DMS79 treated with DMSO at 0.1 percent for 48 hours (cell line): ENCODE measurements at regions not wholly inside any gene's neighbourhood (a gene's known extent, or its start where the extent isn't known, plus 50 kb on each side); places are given as distances from the start of the nearest gene placed in this dataset.
A peak's percentile ranks its signal among the peaks of the same experiment; 100 is the strongest.

Source experiments
- DNase-seq: peaks from one replicate; lab custom pipeline; 2025; lab: John Stamatoyannopoulos, UW

- no peak for DNase-seq
These were observed 136.6 kb upstream of the TNC start for GRCh38 chr9:115254287-115255180.

DNA sequence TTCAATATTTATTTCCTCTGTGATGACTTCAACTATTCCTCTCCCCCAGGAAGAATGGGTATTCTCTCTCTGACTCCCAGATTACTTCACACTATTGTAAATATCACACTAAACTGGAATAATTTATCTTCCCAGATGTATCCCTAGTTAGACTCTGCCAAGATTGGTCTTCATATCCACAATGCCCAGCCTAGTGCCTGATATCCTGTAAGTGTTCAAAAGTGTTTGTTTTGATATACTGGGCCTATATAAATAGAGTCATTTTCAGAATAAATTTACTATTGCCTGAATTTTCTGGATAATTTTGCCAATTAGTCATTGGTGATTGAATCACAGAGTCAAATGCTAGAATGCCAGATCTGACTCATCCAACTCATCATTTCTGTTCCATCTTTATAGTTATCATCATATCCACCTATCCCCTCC is 143.7 kb upstream of the TNC start:
- no peak for DNase-seq

DNA sequence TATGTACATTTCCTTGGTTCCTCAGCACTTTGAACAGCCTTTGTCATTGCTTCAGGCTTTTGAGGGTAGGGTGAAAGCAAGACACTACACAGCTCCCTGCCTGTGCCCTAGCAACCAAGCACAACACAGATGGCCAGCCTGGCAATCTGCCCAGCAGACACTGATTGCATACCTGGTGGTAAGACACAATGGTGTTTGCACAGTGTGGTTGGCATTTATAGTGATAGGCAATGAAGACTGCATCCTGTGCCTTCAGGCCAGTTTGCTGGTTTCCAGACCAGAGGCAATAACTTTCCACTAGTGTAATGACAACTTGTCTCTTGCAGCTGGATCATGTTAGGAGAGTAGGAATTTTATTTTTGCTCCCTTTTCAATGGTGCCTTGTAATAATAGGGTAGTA is 144.5 kb upstream of the TNC start:
- peak; percentile 86 for DNase-seq

DNA sequence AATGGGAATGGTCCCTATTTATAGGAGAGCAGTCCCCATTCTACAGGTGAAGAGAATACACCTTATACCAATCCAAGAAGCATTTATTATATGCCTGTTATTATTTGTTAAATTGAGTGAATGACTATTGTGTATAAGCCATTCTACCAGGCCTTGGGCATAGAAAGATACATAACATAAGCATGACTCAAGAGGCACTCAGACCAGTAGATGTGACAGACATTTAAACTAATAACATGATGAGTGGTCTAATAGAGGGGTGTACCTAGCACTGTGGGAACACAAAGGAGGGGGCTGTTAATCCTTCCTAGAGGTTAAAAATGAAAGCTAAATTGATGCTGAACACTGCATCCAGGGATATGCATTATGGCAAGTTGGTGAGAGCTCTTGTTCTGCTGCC is 145.0 kb upstream of the TNC start:
- DNase-seq, result peak; percentile 29

GRCh38 chr9:115263371-115264075 is 145.6 kb upstream of the TNC start:
- DNase-seq, result no peak

DNA sequence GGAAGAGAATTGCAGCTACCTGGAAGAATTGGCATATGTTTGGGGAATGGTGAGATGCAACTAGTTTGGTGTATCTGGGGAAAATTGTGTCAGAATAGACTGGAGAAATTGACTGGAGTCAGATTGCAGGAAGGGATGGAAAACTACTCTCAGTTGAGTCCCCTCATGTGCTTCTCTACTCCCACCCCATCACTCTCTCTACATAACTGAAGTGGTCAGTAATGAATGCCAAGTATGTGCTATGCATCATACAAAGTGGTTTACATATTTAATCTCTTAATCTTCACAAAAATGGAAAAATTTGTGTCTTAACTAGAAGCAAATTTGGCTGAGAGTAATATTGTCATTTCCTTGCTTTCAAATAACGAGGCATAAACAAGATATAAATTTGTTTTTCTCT is 146.4 kb upstream of the TNC start:
- no peak for DNase-seq

DNA sequence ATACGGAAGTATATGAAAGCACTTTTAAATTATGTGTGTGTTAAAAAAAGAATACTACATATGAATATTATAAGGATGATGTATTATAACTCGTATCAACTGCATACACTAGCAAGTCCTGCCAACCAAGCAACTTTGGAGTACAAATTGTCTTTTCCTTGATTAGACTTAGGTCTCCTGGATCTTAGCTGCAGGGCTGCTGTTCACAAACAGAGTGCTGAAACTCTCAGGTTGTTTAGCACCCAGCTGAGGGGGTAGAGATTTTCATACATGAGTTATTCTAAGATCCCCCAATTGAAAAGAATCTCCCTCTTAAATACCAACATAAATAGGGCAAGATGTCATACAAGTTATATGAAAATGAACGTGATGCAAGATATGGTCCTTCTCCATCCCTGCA is 149.8 kb upstream of the TNC start:
- DNase-seq, result no peak

GRCh38 chr9:115275753-115276152 is 157.8 kb upstream of the TNC start:
- DNase-seq, result no peak

DNA sequence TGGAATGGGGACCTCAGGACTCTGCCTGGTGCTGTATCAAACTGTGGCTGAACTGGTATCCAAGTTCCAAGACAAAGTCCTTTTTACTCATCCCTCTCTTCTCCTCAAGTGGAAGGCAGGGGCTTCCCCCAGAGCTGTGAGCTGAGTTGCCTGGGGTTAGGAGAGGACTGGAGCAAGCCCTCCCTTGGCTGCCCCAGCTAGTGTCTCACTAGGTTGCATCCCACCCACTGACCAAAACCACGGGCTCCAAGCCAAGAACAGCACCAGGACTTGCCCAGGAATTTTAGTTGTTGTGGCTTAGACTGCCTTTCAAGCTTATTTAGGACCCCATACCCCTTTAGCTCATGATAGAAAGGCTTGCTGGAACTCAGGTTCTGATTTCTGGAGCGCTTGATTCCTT is 158.7 kb upstream of the TNC start:
- DNase-seq, result no peak

DNA sequence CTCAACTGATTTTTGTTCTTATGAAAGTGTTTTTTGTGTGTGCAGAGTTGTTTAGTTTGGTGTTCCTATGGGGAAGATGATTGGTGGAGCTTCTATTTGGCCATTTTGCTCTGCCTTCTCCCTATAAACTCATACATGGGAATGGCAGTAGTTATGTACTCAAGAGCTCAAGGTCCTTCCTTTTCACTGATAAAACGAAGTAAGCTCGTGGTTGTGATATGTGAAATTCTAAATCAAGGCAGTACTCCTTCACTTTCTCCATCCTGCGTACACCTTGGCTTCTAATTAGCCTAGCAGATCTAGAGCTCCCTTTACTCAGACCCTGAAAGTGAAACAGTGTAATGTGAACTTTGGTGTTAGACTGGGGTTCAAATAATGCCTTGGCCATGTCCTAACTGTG is 159.3 kb upstream of the TNC start:
- DNase-seq, result no peak

- no peak for DNase-seq
These were observed 160.5 kb upstream of the TNC start for GRCh38 chr9:115278326-115279035.

- no peak for DNase-seq
These were observed 165.4 kb upstream of the TNC start for GRCh38 chr9:115283395-115283794.

- no peak for DNase-seq
These were observed 167.9 kb upstream of the TNC start for GRCh38 chr9:115285836-115286235.

GRCh38 chr9:115286411-115286810 is 168.5 kb upstream of the TNC start:
- DNase-seq, result no peak

GRCh38 chr9:115289757-115290208 is 171.8 kb upstream of the TNC start:
- DNase-seq, result no peak

DNA sequence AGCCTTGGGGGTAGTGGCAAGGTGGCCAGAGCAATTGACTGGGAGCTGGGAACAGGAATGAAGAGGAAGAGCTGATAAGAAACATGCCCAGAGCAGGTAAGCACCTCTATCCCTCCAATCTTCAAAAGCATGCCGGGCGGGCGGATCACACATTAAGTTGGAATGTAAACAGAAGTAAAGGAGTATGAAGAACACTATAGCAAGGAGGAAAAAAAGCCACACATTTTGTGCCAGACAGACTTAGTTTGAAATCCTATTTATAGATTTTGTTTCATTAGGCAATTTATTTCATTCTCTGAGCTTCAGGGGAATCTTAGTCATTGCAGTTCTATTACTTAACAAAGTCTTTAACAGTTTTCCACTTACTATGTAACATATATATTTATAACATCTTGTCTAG is 173.9 kb upstream of the TNC start:
- DNase-seq, result no peak

DNA sequence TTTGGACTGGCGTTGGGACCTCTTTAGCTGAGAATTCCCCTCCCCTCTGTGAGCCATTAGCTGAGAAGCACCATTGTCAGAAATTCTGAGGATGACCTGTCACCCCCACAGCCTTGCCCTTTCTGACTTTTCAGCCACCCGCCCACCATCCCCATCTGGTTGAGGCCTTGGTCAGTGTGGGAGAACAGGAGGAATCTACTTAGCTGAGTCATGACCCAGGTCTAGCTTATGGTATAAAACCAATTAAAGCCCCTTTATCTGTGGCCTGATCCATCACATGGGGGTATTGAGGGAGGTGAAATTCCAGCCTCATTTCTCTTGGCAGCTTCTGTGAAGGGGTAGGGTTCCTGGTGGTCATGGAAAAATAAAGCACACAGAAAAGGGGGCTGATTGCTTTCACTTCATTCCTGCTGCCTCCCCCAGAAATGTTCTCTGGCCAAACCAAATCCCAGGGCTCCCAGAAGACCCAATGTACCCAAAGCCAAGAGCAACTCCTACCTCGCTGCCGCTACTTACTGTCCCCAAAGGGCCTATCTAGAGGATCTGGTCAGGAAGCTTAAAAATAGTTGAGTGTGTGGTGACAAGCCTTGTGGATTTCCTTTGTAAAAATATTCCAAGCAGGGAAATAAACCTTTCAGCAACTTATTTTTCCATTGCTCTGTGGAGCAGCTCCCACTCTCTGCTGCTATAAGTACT is 174.8 kb upstream of the TNC start:
- DNase-seq, result no peak

DNA sequence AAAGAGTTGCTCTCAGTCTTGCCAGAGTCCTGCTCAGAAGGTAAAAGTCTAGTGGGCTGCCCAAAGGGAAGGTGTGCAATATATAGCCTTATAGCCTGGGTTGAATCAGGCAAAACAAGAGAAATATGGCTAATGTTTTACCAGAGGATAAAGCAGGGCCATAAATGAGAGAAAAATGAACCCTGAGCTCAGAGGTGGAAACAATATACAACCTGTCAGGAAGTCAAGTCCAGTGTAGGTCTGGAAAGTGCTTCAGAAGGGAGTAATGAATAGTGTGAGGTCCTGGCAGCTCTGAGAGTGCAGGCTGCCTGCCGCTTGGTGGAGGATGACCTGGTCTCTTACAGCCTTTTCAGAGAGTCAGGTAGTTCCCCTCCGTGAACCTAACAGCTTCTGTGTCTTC is 177.8 kb upstream of the TNC start:
- no peak for DNase-seq

- no peak for DNase-seq
These were observed 179.0 kb upstream of the TNC start for GRCh38 chr9:115296831-115297565.

DNA sequence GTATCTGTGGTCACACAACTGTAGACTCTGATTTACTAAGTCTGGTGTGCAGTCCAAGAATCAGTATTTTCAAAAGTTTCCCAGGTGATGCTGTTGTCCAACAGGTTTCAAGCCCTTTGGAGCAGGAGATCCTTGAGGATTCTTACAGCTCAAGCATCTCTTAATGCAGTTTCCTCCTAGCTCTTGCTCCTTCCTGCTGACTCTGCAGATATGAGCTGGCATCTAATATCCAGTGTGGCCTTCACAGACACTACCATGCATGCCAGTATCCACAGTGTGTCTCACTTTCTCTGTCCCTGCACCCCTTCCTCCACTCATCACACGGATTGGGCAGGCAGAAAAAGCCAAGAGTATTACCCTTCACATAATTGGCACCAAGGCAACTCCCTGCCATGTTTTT is 182.2 kb upstream of the TNC start:
- DNase-seq, result no peak

- DNase-seq, result no peak
These were observed 182.9 kb upstream of the TNC start for GRCh38 chr9:115300874-115301273.
